HUES64 (cell line): ENCODE measurements at regions not wholly inside any gene's neighbourhood (a gene's known extent, or its start where the extent isn't known, plus 50 kb on each side); places are given as distances from the start of the nearest gene placed in this dataset.
A peak's percentile ranks its signal among the peaks of the same experiment; 100 is the strongest.

Experiments used
- H3K27ac ChIP-seq: 2 replicates; pipeline ENCODE4 v1.7.0; 2013; ENCODE audit warnings: low read depth, low read length, inconsistent platforms
- H3K27me3 ChIP-seq: 2 replicates; pipeline ENCODE4 v1.6.1; 2013; ENCODE audit warnings: mild to moderate bottlenecking, low read length; ENCODE audit not compliant: insufficient read depth
- H3K36me3 ChIP-seq: 2 replicates; pipeline ENCODE4 v1.6.1; 2013; ENCODE audit warnings: mild to moderate bottlenecking, low read length; ENCODE audit not compliant: insufficient read depth
- H3K4me1 ChIP-seq: 2 replicates; pipeline ENCODE4 v1.6.1; 2013; ENCODE audit warnings: mild to moderate bottlenecking, low read length, moderate library complexity; ENCODE audit not compliant: insufficient read depth
- H3K4me3 ChIP-seq: 2 replicates; pipeline ENCODE4 v1.5.1; 2013; ENCODE audit warnings: mild to moderate bottlenecking, low read length, moderate library complexity
- H3K9ac ChIP-seq: 2 replicates; pipeline ENCODE4 v1.6.1; 2013; ENCODE audit warnings: mild to moderate bottlenecking, low read depth, low read length
- H3K9me3 ChIP-seq: 2 replicates; pipeline ENCODE4 v1.6.1; 2013; ENCODE audit warnings: low read depth, low read length; ENCODE audit not compliant: insufficient read depth
- WGBS: fragments of 150-250, 120-280 bp; methylation state at CpG from one replicate; pipeline ENCODE4 v1.1.7; 2013; ENCODE audit warnings: missing lambda C conversion rate; 5-methylcytosine and 5-hydroxymethylcytosine counted together

DNA sequence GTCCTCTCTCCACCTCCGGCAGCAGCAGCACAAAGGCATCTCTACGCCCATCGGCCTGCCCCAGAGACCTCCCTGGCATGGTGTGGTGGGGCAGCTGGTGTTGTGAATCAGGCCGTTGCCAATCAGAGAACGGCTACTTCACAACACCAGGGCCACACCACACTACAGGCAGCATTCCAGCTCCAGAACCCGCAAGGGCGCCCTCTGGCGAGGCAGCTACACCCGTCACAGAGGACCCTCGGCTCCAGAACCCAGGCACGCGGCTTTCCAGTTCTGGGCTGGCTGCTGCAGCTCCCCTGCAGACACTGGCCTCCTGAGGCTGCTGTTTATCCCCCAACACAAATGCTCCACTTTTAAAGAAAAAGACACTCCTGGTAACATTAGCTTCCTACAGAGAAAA, 127.5 kb upstream of the TOPAZ1 start:
- Histone ChIP-seq H3K4me1 (peaks cover 8% of the 10 kb centered on the region), H3K9ac (no peak overlapping the region), H3K36me3 (no peaks in the 10 kb centered on the region), H3K27me3 (no peaks in the 10 kb centered on the region), H3K9me3 (no peaks in the 10 kb centered on the region), H3K27ac (no peak overlapping the region), H3K4me3 (no peak overlapping the region)
- WGBS, result 63% methylated on average over 12 of the region's 12 CpGs

- H3K27me3 ChIP-seq, result no peaks in the 10 kb centered on the region
- H3K27ac ChIP-seq, result no peak overlapping the region
- no peaks in the 10 kb centered on the region for H3K36me3 ChIP-seq
- H3K4me3 ChIP-seq, result no peak overlapping the region
- no peaks in the 10 kb centered on the region for H3K9me3 ChIP-seq
- WGBS, result 81% methylated on average over 2 of the region's 2 CpGs
- H3K4me1 ChIP-seq, result peaks cover 15% of the 10 kb centered on the region
- H3K9ac ChIP-seq, result no peak overlapping the region
Measured at GRCh38 chr3:44117239-44117638, 124.4 kb upstream of the TOPAZ1 start.

DNA sequence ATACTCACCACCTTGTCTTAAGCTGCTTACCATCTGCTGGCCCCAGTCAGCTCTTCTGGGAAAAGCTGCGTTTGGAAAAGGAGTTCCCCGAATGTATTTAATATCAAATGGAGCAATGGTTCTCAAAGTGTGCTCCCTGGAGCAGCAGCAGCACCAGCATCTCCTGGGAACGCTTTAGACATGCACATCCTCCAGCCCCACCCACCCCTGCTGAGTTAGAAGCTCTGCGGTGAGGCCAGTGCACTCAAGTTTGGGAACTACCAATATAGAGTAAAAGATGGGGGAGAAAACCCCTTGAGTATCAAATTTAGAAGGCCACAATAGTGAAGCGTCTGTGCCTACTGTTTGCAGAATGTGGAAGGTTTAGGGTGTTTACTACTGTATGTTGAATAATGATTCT, 124.0 kb upstream of the TOPAZ1 start:
- no peaks in the 10 kb centered on the region for H3K9me3 ChIP-seq
- no peak overlapping the region for H3K4me3 ChIP-seq
- H3K27me3 ChIP-seq, result no peaks in the 10 kb centered on the region
- no peak overlapping the region for H3K27ac ChIP-seq
- no peak overlapping the region for H3K9ac ChIP-seq
- peaks cover 15% of the 10 kb centered on the region for H3K4me1 ChIP-seq
- no peaks in the 10 kb centered on the region for H3K36me3 ChIP-seq
- WGBS, result 74% methylated on average over 5 of the region's 5 CpGs

DNA sequence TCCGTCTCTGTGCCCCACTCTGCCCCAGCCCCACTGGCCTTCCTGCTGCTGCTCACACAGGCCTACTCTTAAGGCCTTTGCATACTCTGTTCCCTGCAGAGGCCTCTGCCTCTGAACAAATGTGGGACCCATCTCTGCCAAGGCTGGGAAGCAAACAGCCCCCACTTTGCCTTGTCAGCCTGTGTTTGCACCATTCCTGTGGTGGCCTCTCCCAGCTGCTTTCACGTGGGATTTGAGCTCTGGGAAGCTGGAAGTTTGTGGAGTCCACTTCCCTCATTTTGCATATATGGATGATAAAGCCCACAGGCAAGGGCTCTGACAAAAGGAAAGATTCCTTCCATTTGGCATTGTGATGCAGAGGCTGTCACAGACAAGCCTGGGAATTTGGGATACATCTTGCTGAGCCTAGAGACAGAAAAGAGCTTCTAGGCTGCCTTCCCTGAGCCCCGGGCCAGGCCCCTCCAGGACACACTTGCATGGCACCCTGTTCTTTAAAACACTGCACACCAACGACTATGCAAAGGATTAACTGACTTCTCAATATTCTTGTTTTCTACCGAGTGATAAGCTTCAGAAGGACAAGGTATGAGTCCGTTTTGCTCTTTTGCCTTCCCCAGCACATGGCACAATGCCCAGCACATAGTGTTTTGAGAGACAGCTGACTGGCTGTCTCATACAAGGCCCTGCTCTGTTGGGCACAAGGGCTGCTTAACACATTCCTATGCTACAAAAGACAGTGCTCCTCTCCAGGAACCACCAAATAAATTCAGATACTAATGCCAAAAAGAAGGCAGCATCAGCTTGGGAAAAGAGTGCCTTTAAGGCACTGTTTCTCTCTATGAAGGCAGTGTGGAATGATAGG, 120.7 kb upstream of the TOPAZ1 start:
- Histone ChIP-seq H3K27me3 (no peaks in the 10 kb centered on the region), H3K4me1 (peaks cover 15% of the 10 kb centered on the region), H3K36me3 (no peaks in the 10 kb centered on the region), H3K4me3 (no peak overlapping the region), H3K27ac (peak overlapping the region; percentile 56; the same call in 1 of the 2 replicates), H3K9ac (no peak overlapping the region), H3K9me3 (no peaks in the 10 kb centered on the region)
- WGBS, result 64% methylated on average over 6 of the region's 6 CpGs

GRCh38 chr3:44125246-44125645, 116.4 kb upstream of the TOPAZ1 start:
- H3K4me1 ChIP-seq, result 0 out of 2 replicates have a peak, but pooled peaks cover 9% of the 10 kb centered on the region
- H3K4me3 ChIP-seq, result no peak overlapping the region
- no peak overlapping the region for H3K27ac ChIP-seq
- H3K36me3 ChIP-seq, result no peaks in the 10 kb centered on the region
- WGBS, result 89% methylated on average over 2 of the region's 2 CpGs
- no peaks in the 10 kb centered on the region for H3K27me3 ChIP-seq
- no peak overlapping the region for H3K9ac ChIP-seq
- no peaks in the 10 kb centered on the region for H3K9me3 ChIP-seq

DNA sequence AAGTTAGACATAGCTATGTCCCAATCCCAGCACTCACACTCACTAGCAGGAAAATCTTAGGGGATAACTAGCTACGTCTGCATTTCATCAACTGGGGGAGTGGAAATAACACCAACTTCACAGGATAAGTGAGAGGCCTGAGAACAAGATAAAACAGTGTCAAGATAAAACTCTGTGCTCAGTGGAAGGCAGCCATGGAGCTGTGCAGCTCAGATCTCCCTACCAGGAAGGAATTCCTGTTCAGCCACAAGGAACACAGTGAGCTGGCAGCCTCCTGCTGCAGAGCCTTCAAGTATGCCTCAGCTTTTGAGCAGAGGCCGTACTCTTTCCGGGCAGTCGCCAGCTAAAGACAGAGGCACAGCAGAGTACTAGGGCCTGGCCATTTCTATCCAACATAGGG, 115.8 kb upstream of the TOPAZ1 start:
- no peaks in the 10 kb centered on the region for H3K9me3 ChIP-seq
- H3K36me3 ChIP-seq, result no peaks in the 10 kb centered on the region
- H3K4me3 ChIP-seq, result no peak overlapping the region
- H3K4me1 ChIP-seq, result 0 out of 2 replicates have a peak, but pooled peaks cover 9% of the 10 kb centered on the region
- H3K27me3 ChIP-seq, result no peaks in the 10 kb centered on the region
- 93% methylated on average over 4 of the region's 4 CpGs for WGBS
- no peak overlapping the region for H3K27ac ChIP-seq
- H3K9ac ChIP-seq, result no peak overlapping the region

DNA sequence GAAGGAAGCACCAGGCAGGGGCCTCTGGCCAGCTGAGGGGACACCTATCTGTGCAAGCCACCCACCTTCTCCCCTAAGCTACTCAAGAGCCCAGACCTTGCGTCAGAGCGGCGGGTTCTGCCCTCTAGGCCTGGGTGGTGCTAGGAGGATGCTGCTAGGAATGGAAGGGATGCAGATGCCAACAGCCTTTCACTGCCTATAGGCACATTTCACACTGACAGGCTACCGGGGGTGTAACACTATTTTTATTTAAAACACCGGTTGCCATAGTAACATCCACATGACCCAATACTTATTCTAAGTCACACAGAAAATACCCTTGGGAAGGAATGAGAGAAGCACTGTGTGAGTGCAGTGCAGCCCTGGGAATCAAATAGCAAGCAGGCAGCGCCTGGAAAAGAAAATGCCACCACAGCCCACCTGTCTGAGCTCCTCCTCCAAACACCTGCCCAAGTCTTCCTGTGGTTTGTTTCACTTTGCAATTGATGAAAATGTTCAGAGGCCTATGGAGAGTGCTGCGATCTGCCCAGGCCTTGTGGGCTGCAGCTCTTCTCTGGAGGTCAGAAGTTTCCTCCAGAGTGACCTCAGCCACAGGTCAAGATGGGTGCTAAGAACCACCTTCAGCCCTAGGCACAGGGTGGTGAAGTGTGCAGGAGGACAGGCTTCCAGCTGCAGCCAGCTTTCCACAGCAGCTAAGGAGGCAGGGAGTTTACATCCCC, 113.5 kb upstream of the TOPAZ1 start:
- 0 out of 2 replicates have a peak, but pooled peaks cover 2% of the 10 kb centered on the region for H3K4me1 ChIP-seq
- WGBS, result 72% methylated on average over 7 of the region's 7 CpGs
- no peak overlapping the region for H3K9ac ChIP-seq
- no peaks in the 10 kb centered on the region for H3K9me3 ChIP-seq
- no peak overlapping the region for H3K27ac ChIP-seq
- H3K4me3 ChIP-seq, result no peak overlapping the region
- no peaks in the 10 kb centered on the region for H3K36me3 ChIP-seq
- H3K27me3 ChIP-seq, result no peaks in the 10 kb centered on the region

DNA sequence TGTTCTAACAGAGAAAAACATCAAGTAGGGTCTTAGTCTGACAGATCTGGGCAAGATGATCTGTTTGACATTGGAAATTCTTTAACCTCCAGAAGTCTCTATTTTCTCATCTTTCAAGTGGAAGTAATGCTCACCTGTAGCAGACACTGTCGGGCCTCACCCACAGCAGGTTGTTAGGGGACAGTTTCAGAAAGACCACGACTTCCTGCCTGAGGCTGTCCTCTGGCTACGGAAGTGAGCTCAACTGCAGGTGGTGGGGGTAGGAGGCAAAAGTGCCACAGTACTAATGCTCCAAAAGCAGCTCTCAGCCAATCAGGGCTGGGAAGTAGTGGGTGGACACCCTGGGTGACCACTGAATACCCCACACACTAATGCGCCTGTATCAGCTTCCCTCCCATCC, 111.4 kb upstream of the TOPAZ1 start:
- no peaks in the 10 kb centered on the region for H3K9me3 ChIP-seq
- 0 out of 2 replicates have a peak, but pooled peaks cover 2% of the 10 kb centered on the region for H3K4me1 ChIP-seq
- no peak overlapping the region for H3K27ac ChIP-seq
- H3K9ac ChIP-seq, result no peak overlapping the region
- no peaks in the 10 kb centered on the region for H3K27me3 ChIP-seq
- H3K4me3 ChIP-seq, result no peak overlapping the region
- 91% methylated on average over 4 of the region's 4 CpGs for WGBS
- no peaks in the 10 kb centered on the region for H3K36me3 ChIP-seq

DNA sequence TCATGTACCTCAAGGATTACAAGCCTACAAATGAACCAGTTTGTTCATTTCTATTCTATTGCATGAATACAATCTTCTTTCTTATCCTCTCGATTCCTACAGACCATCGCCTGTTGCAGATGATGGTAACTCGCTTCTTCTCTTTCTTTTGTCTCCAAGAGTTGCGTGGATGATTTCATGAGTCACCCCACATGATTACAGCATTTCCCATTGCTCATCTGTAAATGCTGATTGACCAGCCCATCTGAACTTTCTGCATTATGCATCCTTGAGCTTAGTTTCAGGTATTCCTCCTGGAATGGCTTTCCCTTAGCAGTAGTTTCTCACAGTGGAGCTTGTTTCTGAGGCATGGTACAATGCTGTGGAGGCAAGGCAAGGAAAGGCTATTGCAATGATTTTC, 109.6 kb upstream of the TOPAZ1 start:
- Histone ChIP-seq H3K4me3 (no peak overlapping the region), H3K27ac (no peak overlapping the region), H3K9me3 (no peaks in the 10 kb centered on the region), H3K27me3 (no peaks in the 10 kb centered on the region), H3K36me3 (no peaks in the 10 kb centered on the region), H3K4me1 (0 out of 2 replicates have a peak, but pooled peaks cover 2% of the 10 kb centered on the region), H3K9ac (no peak overlapping the region)
- 94% methylated on average over 4 of the region's 4 CpGs for WGBS

GRCh38 chr3:44132593-44132992, 109.1 kb upstream of the TOPAZ1 start:
- H3K9me3 ChIP-seq, result no peaks in the 10 kb centered on the region
- no peak overlapping the region for H3K27ac ChIP-seq
- no peak overlapping the region for H3K4me3 ChIP-seq
- 94% methylated on average over 7 of the region's 7 CpGs for WGBS
- H3K36me3 ChIP-seq, result no peaks in the 10 kb centered on the region
- no peaks in the 10 kb centered on the region for H3K27me3 ChIP-seq
- H3K9ac ChIP-seq, result no peak overlapping the region
- H3K4me1 ChIP-seq, result 0 out of 2 replicates have a peak, but pooled peaks cover 2% of the 10 kb centered on the region

GRCh38 chr3:44136421-44136820, 105.3 kb upstream of the TOPAZ1 start:
- no peak overlapping the region for H3K27ac ChIP-seq
- no peaks in the 10 kb centered on the region for H3K4me1 ChIP-seq
- H3K9ac ChIP-seq, result no peak overlapping the region
- no peaks in the 10 kb centered on the region for H3K36me3 ChIP-seq
- no peaks in the 10 kb centered on the region for H3K27me3 ChIP-seq
- H3K4me3 ChIP-seq, result no peak overlapping the region
- 54% methylated on average over 5 of the region's 5 CpGs for WGBS
- no peaks in the 10 kb centered on the region for H3K9me3 ChIP-seq
